HG02981 (cell line): ENCODE measurements at regions not wholly inside any gene's neighbourhood (a gene's known extent, or its start where the extent isn't known, plus 50 kb on each side); places are given as distances from the start of the nearest gene placed in this dataset.

Experiments used
- ATAC-seq: cut with Tn5 transposase; IDR thresholded peaks from one replicate; pipeline ENCODE4 v1.9.1; 2021; ENCODE audit warnings: mild to moderate bottlenecking, moderate library complexity; ENCODE audit not compliant: unreplicated experiment

DNA sequence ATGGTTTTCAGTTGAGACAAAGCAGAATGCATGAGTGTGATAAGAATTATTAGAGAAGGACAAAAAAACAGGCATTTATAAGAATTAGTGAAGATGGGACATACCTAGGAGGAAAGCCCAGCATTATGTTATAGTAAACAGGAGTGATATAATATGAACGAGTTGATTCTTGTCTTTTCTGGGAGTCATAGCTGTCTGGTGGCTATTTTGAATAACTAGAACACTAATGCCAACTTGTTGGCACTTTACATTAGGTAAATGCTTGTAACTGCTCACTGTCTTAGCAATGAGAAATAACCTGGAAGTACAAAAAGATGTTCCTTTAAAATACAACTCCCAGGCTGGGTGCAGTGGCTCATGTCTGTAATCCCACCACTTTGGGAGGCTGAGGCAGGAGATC, 540.8 kb upstream of the SPHKAP start:
- ATAC-seq = no peak

DNA sequence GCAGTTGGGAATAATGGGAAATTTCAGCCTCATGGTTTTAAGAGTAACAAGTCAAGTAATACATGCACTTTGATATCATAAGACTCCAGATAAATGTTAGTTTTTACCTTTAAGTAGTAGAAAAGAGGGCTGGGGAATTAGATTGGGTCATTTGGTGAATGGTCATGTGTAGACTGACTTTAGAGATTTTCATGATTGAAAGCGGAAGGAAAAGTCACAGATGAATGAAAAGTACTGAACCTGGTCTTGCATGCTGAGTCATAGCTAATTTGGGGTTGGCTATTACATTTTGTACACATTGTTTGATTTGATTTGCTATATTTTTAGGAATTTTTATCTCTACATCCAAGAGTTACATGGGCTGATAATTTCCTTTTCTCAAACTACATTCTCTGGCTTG, 539.4 kb upstream of the SPHKAP start:
- ATAC-seq = no peak

DNA sequence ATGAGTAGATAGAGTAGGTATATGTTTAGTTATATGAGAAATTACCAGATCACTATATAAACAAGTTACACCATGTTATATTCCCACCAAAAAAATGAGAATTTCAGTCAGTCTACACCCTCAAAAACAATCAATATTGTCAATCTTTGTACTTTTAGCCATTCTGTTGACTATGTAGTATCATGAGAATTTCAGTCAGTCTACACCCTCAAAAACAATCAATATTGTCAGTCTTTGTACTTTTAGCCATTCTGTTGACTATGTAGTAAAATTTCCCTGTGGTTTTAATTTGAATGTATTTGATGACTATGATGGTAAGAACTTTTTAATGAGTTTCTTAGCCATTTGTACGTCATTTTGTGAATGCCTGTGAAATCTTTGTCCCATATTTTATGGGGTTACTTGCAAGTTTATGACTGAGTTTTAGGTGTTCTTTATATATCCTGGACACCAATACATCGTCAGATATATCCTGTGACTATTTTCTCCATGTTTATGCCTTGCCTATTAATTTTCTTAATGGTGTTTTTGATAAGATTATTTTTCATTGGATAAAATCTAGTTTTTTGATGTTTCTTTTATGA, 528.4 kb upstream of the SPHKAP start:
- no peak for ATAC-seq

DNA sequence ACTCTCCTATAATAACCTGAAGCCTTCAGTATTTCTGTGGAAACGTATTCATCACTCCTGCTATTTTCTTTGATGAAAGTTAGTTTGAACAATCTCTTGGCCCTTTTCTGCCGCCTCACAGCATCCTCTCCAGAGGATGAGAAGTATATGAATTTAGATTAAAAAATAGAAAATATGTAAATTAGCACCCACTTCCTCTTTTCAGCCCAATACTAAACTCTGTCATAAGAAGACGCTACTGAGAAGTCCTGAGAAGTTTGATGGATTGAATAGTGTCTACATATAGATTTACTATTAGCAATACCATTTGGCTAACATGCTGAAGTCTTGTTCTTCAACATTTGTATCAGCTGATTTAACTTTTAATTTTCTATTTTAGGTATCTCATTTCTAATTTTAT, 526.4 kb upstream of the SPHKAP start:
- ATAC-seq = no peak

DNA sequence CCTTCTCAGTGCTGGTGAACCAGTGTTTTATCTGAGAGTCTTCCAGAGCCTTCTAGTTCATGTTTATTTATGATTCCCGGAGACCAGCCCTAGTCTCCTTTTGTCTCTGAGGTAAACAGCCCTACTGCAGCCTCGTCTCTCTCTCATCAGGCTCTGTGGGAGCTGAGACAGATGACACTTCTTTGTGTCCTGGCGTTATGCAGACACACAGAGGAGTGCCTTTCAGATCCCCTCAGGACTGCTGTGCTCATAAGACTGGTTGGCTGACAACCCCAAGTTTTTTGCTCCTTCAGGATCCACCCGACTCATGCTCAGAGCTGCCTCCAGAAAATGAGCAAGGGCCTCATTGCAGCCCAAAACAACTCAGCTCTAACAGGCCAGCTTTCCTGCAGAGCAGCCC, 523.8 kb upstream of the SPHKAP start:
- no peak for ATAC-seq

DNA sequence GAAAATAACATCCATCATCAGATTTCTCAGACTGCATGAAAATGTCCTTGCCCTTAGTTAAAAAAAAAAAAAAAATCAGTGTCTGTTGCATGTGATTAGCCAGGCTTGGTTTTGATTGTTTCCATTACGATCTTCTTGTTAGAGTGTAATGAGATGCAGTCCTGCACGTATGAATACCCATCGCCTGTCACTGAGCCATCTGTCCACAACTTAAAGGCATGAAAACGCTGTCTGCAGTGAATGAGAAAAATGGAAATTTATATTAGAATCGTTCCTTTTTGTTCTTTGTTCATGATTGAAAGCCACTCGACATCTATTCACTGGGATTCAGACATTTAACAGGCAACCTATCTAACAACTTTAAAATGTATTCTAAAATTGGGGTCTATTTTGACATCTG, 521.7 kb upstream of the SPHKAP start:
- ATAC-seq = no peak

DNA sequence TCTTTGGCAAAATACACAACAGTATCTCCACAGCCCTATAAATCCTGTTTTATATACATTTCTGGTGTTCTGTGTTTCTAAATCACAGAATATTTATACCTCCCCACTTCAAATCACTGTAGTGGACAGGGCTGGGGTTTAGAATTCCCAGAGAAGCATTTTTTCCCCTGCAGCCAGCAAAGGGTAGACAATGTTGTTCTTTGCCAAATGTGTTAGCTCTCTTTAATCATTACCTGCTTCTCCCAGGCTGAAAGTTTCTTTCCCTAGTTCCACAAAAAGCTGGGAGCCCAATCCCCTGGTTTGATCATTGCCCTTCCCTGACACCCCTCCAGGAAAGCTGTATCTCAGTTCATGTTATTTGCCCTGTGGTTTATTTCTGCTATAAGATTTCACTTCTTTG, 520.0 kb upstream of the SPHKAP start:
- ATAC-seq = no peak

DNA sequence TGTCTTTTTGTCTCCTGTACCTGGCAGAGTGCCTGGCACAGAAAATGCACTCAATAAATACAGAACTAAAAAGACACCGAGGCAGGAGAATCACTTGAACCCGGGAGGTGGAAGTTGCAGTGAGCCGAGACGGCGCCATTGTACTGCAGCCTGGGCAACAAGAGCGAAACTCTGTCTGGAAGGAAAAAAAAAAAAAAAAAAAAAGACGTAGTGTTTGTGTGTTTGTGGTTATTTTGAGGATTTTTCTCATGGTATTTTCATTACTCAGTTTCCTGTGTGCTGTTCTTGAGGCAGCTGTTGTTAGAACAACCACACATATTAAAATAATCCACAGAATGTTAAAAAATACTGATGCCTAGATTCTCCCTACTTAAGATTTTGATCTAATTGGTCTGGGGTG, 519.2 kb upstream of the SPHKAP start:
- ATAC-seq = no peak

DNA sequence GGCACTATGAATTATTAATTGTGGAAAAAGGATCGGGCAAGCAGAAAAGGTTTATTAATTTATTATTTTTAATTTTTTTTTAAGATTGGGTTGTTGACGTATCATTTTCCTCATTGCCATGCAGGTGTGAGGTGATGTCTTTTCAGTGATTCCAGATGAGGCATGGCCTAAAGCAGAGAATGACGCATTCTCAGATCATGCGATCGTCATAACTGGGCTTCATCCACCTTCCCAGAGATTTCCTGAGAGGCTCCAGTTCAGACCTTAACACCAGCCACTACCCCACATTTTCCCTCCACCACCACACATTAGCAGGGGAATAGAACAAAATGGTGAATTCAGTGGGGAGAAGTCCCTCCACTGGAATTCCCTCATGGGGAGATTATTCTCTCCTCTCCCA, 518.4 kb upstream of the SPHKAP start:
- no peak for ATAC-seq

DNA sequence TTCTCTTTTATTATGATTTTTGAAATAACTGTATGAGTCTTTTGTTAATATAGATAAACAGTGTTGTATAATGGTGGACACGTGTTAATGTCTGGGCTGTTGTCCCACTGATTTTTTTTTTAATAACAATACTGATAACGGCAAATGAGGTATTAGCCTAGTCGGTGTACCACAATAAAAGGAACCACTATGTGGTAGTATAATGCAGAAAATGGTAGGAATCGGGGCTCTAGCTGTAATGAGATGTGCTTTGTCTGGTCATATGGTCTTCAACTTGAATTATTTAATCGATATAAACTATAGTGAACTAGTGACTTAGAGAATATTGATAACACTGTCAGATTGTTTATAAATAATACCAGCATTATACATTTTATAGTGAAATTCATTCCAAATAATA, 517.9 kb upstream of the SPHKAP start:
- no peak for ATAC-seq

DNA sequence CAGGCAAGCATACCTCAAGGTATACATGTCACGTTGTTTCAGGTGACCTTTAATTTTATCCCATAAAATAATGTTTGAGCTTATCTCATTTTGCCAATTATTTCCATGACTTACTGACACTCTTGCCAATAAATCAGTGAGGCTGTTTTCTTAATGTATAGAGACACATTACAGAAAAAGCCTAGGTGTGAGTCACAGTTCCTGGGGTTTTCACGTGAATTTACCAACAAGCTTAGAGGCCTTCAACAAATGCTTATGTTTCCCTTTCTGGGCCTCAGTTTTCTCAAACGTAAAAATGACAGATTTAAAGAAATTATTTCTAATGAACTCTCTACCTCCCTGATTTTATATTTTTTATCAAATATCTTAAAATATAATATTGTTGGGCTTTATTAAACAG, 517.5 kb upstream of the SPHKAP start:
- no peak for ATAC-seq

DNA sequence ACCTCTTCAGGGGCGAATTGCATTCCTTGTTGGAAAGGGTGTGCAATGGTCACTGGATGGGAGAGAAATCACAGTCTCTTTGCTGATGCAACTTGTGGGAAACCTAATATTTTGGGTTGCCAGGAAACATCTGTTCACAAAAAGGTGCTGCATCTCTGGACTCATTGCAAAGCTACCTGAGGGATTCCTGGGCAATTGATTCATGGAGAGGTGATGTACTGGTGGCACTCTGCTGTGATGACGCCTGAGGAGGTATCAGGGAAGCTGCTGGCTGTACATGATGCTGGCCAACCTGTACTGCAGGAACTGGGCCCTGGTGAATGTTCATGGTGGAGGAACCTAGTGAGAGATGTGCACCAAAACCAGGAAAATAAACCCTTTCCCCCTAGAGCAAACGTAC, 516.0 kb upstream of the SPHKAP start:
- ATAC-seq = no peak

DNA sequence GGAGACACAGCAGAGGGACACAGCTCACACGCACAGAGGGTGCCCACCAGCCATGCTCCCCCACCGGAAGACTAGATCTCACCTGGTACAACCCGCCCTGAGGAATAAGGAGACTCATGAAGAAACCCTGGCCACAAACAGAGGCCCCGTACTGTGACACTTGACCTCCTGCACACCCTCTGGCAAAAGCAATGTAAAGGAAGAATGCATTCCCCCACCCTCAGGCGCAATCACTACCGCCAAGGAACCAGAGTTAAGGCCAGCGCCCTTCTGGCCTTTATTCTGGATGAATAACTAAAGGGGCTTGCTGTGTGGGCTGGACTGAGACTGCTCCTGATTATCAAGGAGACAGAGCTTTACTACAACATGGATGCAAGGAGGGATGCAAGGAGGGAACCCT, 509.2 kb upstream of the SPHKAP start:
- ATAC-seq = no peak

DNA sequence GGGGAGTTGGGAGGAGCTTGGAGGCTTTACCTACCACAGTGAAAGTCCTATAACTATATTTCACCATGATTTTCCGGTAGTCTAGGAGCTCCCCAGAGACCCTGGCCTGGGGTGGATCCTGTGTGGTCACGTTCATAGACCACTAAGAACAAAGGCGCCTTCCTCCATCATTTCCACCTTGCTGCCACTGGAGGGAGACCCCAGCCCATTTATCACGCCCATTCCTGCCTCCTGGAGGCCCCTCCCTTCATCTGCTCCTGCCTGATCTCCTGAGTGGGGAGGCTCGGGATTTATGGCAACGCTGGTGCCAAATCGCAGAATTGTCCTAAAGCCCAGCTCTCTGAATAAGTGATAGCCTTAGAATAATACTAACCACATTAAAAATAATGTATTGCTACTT, 507.6 kb upstream of the SPHKAP start:
- ATAC-seq = no peak

DNA sequence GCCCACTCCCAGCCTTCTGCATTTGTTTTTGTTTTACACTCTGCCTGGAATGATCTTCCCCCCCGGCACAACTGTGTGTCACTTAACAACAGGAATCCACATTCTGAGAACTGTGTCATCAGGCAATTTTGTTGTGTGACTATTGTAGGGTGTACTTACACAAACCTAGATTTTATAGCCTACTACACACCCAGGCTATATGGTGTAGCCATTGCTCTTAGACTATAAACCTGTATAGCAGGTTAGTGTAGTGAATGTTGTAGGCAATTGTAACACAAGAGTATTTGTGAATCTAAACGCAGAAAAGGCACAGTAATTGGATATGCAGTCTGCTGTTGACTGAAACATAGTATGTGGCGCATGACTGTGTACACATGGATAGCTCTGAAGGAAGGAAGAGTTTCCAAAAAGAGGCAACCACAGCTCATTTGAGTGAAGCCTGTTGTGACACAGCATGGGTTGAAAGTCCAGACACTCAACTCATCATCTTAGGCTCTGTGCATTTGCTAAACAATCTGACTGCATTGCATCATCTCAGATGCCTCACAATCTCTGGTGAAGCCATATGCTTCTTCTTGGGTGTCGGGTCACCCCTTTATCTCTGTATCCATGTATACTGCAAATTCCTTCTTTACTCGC, 506.6 kb upstream of the SPHKAP start:
- no peak for ATAC-seq

DNA sequence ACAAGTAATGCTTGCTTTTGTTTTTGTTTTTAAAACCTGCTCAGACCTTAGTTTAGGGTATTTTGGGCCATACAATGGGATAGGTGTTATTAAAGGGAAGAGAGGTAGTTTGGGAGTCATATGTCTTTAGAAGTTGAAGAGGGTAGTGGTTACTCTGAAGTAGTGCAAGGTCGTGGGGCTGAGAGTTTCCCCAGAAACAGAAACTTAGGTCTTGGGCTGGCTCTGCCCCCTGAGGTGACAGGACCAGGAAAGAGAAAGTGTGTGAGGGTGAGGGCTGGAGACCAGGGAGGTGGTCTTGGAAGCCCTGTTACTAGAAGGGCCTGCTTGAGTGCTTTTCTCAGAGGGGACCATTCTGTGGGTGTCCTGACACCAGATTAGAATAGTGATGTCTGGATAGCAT, 500.5 kb upstream of the SPHKAP start:
- ATAC-seq = no peak

DNA sequence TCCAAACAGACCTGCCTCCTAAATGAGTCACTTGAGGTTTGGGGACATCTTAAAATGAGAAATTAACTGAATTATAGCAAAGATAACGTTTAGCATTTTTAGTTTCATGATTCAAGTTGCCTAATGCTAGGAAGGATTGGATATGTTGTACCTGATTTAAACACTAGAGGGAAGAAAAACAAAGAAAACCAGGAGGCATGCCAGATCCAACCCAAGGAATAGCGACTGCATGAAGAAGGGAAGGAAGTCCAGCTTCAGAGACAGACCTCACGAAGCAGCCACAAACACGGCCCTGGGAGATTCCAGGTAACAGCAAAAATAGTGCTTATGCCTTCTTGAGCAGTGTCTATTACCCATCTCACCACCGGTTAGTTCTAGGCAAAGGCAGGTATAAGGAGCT, 499.9 kb upstream of the SPHKAP start:
- ATAC-seq = no peak

DNA sequence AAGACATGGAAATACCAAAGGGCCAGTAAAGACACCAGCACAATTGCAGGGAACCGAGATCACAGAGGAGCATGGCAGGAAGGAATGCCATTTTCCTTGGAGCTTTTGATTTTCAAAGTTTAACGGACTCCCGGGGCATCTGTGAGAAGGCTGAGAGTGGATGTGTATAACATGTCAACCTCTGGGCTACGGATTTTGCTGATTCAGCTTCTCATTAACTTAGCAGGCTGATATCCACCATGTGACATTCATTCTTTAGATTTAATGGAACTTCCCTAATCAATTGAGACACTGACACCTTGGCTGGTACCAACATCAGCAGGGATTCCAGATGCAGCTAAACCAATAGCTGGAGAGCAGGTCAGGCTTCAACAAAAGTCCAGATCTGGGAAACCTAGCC, 496.6 kb upstream of the SPHKAP start:
- no peak for ATAC-seq

DNA sequence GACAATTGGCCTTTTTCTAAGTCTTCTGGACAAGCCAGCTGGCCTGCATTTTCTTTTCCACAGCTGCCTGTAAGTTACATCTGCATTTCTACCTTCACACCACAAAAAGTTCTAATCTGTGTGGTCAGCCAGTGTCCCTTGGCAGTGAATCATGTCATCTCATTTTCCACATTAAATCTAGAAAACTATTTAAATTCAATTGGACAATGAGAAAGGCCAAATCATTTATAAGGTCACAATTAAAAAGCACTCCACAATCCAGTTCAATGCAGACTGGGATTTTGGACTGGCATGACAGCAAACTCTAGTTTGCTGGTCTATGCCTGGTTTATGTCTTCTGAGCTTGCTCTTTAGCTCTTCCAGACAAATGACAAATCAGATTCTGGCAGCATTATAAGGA, 494.2 kb upstream of the SPHKAP start:
- ATAC-seq = no peak

DNA sequence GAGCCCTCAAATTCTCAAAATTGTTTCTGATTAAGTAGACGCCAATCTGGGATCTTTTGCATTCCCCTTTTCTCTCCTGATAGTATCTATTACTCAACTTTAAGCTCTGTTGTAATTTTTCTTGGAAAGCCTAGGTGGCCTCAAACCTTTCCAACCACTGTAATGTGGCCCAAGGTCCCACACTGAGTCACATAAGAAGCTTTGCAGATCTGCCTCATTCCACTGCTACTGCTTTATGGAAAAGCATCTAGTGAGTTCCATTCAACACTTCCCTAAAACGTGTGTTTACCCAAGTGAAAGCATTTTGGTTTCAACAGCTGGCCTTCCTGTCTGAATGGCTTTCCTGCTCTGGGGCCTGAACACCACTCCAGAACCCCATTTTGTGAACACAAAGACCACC, 493.6 kb upstream of the SPHKAP start:
- ATAC-seq = no peak

DNA sequence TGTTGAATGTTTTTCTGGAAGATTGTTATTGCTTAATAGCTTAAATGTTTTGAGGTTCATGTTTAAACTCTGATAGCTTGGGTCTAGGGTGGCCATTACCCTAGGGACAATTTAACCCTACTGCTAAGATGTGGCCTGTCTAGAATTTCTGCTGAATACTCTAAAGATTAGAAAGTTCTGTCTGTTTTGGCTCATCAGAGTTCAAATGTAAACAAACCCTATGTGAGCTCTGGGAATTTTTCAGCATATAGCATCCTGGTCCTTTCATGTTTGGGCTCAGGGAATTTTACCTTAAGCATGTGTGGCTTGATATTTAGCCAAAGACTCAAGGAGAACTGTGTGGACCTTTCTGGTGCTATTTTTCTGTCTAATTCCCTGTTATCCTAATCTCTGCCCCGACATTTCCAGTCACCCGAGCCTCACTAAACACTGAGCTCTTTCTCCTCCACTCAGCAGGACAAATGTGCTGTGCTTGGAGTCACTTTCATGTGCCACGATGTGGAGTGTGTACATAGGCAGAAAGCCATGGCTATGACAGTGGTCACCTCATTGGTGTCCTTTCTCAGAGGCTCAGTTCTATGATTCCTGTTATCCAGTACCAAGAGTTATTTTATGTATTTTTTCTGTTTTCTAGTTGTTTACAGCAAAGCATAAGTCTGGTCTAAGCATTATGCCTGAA, 492.5 kb upstream of the SPHKAP start:
- ATAC-seq = no peak

DNA sequence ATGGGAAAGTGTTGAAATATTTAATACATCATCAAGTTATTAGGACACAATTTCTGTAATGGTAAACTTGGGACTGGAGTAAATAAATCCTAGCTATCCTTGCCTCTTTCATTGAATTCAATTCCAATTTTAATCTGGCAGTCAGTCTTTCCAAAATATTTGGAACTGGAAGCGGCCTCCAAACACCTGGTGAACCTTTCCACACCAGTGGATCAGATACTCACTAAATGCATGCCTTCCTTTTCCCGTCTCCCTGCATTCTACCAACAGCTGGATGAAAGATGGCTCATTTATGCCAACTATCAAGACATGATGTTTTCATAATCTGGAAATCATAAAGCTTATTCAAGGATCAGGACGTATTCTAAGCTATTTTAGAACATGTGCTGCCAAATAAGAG, 488.2 kb upstream of the SPHKAP start:
- no peak for ATAC-seq

DNA sequence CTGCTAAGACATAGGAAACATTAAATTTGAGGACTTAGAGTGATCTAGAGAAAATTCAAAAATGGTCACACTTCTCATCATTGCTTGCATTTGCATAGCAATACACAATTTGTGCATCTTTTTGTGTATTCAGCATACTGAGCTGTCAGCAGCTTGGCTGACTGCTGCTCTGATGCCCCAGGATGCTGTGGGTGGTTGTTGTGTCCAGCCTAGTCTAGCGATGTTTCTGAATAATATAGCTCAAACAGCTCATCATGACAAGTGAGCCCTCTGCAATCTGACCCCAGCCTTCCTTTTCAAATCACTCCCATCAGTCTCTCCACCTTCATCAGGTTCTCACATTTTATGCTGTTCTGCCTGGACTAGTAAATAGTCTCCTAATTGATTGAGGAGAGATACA, 483.7 kb upstream of the SPHKAP start:
- no peak for ATAC-seq
